Activated CD4-positive, alpha-beta T cell treated with anti-CD3 and anti-CD28 coated beads for 48 hours (primary cell): ENCODE measurements at regions not wholly inside any gene's neighbourhood (a gene's known extent, or its start where the extent isn't known, plus 50 kb on each side); places are given as distances from the start of the nearest gene placed in this dataset.

Experiments
- DNase-seq: peaks from one replicate; pipeline ENCODE4 v3.0.0-alpha.2; 2020

DNA sequence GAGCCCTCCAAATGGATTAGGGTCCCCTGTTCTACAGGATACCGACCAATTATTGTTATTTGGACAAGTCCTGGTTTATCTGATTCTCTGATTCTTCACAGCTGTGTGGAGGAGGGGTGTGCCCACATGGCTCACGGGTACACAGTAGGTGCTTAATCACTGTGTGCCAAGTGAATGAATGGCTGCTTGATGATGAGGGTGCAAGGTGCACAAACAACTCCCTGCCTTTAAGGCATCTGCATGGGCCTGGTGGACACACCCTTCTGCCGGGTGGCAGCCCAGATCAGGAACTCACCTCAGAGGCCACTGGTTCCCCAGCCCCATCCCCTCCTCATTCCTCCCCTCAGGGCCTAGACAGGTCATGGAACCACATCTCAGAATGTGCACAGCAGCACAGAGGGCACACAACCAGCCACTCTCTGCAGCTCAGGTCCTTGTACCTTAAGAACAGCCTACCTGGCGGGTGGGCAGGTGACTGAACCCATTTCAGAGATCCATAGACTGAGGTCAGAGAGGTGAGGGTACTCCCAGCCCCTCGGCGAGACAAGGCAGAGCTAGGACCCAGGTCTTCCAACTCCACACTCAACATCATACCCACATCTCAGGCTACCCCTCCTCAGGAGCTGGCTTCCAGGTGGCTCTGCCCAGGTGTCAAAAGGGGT, 50.3 kb downstream of the SHANK2 start:
- no peak for DNase-seq

DNA sequence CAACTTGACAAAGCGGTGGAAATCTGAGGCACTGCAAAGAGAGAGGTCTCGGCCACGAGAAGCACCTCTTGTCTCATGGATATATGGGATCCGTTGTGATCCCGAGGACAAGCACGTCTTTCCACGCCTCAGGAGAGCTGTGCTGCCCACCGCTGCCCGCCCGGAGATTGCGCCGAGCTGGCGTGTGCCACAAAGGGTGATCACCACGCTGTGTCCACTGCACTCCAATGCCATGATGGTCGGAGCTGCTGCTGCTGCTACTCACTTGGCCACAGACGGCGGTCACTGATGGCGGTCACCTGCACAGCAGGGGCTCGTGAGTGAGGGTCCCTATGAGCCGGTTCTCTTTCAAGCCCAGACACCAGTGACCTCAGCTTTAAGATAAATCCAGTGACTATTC, 51.1 kb downstream of the SHANK2 start:
- DNase-seq: no peak

DNA sequence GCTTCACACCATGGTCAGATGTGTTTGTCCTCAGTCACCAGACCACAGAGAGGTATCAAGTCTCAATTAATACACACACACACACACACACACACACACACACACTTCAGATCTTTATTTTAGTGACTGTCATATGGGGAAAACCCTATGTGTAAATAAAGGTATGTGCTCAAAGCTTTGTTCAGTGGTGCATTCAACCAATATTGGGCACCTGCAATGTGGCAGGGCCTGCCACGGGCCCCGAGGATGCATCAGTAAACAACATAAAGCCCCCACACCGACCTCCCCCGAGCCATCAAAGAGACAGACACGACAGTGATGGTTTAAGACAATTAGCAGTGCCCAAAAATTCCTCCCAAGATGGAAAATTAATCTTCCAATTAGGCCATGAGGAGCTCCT, 51.6 kb downstream of the SHANK2 start:
- no peak for DNase-seq

DNA sequence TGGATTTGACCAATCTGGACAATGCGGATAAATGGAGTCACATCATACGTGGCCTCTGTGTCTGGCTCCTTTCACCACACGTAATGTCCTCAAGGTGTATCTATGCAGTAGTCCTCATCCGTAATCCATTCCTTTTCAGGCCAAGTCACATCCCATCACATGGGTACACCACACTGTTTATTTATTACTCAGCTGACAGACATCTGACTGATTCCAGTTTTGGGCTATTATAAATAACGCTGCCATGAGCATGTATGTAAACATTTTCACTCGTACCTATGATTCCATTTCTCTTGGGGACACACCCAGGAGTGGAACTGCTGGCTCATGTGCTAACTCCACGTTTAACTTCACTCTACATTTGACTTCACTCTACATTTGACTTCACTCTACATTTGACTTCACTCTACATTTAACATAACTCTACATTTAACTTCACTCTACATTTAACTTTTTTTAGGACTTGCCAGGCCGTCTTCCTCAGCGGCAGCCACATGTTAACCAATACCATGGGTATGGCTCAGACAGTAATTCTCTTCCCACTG, 52.1 kb downstream of the SHANK2 start:
- no peak for DNase-seq

DNA sequence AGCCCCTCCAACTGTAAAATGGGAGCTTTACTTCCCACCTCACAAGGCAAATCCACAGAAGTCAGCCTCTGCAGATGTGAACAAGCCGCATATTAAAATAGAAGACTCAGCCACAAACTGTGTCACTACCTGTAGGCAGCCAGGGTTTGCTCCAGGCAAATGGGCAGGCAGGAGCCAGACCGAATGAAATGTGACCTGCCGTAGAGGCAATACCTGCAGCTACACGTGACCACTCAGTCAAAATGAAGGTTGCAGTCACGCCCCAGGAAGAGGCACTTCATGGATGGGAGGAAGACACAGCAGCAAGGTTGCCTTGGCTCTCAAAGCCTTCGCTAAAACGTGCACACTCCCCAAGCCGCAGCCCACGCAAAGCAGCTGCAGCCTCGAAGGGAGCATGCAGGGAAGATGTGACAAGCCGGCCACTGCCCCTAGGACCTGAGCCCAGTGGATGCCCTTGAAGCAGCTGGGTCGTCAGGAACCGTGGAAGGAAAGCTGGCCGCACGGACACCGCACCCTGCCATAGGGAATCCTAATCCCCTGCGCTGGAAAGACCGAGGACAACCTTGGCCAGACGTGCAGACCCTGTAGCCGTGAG, 53.1 kb downstream of the SHANK2 start:
- no peak for DNase-seq

DNA sequence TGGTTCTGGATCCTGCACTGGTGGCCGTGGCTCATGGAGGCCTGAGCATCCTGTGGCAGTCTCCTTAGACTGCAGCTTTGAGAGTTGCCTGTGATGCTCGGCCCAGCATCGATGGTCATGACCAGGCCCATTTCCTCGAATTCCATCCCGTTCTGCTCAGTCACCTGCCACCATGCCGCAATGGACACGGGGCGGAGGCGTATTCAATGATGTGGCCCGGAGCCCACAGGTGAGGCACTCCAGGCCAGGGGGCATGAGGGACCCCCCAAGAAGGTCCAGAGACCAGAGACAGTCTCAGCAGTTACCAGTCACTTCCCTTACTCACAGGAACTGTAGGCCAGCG, 53.6 kb downstream of the SHANK2 start:
- no peak for DNase-seq

DNA sequence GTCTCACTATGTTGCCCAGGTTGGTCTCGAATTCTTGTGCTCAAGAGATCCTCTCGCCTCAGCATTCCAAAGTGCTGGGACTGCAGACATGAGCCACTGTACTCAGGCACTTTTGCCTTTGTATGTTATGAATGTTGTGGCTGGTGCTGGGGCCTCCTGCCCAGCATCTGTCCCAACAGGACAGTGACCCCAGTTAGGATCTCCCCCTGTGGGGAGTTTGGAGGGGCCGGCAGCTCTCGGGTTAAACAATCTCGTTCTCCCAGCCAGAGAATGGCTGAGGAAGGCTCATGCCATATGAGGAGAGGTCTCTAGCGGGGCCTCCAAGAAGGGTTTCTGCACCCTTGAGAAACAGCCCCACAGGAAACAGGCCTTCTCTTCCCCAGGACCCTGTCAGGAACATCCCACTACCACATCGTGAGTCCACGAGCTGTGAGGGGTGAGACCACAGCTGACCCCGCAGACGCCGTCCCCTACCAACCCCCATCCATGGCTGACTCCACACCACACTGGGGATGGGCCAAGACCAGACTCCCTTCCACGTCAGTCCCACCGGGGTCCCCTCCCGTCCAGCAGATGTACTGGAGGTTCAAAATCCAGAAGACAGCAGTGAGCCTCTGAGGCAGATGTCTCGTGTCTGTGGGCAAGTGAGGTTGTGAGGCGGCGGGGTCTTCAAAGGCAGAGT, 54.1 kb downstream of the SHANK2 start:
- no peak for DNase-seq

DNA sequence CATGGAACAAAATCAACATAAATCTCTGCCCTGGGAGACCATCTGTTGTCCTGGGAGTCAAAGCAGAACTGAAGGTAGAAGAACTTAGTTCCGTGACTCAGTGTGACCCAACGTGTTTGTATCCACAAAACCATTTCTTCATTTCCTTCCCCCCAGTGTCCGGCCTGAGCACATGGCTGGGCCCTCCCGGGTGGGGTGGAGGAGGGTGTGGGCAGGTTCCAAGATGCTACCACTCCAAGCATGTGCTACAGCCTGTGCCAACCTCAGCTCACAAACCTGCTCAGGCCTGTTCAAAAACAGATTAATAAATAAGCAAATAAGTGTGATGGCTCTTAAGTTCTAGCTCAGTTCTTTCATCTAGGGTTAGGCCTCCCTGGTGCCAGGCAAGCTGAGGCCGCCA, 55.3 kb downstream of the SHANK2 start:
- DNase-seq: no peak

DNA sequence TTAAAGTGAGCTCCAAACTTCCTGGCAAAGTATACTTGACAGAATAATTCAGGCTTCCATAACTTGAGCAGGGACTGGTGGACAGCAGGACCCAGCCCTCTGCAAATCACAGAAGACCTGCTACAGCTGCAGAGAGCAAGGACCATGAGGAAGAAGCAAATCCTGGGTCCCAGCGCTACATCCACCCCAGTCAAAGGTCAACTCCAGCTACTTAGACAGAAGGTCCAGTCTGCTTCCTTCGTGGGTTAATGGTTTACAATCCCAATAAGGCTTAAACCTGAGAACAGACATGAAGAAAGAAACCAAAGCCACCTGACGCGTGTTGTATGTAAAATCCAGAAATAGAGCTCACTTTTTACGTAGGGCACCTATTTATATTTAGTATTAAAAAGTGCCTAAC, 57.7 kb downstream of the SHANK2 start:
- DNase-seq: no peak

DNA sequence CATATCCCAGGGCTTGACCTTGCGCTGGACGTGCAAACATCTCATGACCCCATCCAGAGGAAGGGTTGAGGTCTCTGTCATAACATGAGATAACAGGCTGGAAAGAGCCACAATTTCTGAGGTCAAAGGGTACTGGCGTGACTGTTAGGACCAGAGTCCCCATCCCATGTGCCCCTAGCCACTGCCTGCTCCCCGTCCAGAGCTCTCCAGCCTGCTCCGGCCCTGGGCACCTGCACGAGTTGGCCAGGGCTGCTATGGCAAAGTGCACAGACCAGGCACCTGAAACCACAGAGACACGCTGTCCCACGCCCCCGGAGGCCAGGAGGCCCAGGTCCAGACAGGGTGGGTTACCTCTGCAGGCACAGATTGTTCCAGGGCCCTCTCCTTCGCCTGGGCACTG, 58.9 kb downstream of the SHANK2 start:
- DNase-seq: no peak

DNA sequence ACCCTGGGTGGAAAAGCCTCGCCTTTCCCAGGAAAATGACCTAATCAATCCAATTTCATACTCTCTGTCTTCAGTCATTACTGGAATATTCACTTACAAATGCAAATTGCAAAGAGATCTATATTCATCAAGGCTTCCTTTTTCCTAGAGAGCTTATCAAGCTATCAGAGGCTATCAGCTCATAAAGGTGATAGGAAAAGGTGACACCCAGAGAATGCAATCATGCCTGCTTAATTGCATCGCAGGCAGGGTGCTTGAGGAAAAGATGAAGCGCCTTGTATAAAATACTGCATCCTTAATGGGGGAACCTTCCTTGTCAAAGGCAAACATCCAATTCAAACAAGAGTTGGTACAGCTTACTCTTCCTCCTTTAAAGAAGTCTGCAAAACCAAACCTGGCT, 59.7 kb downstream of the SHANK2 start:
- DNase-seq: no peak

DNA sequence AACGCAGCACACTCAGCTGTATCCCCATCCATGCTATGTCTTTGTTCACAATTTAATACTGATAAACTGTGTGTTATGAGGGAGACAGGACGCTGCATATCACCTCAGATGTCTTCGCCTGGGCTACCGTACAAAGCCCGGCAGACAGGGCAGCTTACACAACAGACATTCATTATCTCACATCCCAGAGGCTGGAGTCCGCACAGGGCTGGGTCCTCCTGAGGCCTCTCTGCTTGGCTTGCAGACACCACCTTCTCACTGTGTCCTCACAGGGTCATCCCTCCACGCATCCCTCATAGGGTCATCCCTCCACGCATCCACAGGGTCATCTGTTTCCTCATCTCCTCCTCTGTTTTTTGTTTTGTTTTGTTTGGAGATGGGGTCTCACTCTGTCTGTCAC, 61.2 kb downstream of the SHANK2 start:
- DNase-seq: no peak

DNA sequence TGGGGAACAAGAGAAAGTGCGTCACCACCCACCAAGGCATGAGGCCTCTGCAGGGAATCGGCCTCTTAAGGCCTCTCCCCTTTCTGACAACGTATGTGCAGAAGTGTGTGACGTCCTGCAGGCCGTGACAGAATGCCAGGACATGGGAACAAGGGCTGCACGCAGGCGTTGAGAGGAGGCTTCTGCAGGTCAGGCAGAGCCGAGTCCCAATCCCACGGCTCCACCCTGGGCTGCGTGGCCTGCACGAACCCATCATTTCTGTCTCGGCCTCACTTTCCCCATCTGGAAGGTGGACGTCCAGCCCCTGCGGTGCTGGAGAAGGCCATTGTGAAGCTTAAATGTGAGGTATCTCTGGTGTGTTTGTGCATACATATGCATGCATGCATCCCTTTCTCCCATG, 61.8 kb downstream of the SHANK2 start:
- no peak for DNase-seq

DNA sequence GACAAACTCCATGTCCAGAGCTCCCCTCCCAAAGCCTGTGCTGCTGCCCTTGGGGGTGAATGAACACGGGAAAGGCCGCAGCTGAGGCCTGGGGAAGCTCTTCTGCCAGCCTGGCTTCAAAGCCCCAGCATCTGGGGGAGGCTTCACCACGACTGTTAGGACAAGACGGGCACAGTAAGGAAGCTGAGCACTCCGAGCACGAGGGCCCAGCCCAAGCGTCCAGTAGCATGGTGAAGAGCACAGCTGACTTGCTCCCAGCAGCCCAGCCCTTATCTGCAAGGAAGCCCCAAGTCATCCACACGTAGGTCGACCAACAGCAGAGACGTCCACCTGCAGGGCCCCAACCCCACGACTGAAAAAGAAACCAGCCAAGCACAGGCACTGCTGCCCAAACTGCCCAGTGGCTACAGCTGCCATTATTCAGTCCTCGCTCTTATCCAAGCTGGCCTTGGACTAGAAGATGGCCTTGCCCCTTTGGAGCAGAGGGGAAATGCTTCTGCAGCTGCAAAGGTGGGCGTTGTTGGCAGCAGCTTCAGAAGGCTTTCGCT, 62.5 kb downstream of the SHANK2 start:
- DNase-seq: no peak

DNA sequence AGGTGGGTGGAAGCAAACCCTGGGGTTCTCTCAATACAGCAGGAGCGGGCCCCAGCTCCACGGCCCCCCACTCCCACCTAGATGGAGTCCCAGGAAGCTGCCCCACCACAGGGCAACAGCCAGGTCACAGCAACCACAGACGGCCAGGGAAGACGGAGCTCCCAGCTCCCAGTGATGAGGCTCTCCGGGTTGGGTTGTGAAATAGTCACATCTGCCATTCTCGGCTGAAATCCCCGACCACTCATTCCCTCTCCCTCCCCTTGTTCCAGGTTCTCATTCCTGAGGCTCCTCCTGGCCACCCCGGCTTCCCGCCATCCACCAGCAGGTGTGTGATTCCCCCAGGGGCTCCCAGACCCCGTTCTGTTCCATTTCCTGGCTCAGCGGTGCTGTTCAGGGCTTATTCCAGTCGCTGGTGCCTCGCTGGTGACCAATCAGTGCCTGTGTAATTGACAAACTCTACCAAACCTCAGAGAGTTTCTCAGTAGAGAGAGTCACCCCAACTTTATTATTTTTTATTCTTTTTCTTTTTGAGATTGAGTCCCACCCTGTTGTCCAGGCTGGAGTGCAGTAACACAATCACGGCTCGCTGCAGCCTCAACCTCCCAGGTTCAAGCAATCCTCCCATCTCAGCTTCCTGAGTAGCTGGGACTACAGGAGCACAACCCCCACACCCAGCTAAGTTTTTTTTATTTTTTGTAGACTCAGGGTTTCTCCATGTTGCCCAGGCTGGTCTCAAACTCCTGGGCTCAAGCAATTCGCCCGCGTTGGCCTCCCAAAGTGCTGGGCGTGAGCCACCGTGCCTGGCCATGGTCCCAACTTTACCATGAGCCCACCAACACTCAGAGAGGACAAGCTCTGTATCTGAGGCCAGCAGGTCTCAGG, 63.2 kb downstream of the SHANK2 start:
- DNase-seq: no peak

DNA sequence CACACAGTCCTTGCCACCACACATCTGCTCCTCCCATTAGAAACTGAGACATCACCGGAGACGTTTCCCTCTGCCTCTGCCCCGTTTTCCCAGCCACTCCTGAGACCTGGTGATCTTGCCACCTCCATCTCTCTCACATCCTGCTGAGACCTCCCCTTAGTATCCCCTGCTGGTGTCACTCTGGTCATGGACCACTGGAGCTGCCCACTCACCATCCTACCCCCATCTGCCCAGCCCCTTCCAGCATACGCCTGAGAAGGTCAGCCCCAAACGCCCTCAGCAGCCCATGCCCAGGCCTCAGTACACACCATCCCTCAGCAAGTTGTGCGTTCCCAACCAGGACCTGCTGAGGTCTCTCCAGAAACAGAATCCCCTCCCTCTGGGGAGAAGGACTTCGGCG, 64.3 kb downstream of the SHANK2 start:
- DNase-seq: no peak

DNA sequence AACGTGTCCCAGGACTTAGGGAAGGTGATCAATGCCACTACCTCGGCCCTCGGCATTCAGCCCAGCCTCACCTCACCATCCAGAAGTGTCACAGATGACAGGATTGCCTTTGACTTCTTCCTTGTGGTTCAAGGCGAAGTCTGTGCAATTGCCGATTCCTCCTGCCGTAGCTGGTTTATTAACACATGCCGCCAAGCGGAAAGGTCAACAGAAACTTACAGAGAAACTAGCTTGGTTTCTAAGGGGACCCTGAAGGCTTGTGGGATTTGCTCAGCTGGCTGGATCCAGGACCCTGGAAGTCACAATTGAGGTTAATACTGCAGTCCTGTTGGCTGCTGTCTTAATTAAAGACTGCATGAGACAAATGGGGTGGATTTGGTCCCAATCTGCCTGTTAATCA, 65.6 kb downstream of the SHANK2 start:
- no peak for DNase-seq

DNA sequence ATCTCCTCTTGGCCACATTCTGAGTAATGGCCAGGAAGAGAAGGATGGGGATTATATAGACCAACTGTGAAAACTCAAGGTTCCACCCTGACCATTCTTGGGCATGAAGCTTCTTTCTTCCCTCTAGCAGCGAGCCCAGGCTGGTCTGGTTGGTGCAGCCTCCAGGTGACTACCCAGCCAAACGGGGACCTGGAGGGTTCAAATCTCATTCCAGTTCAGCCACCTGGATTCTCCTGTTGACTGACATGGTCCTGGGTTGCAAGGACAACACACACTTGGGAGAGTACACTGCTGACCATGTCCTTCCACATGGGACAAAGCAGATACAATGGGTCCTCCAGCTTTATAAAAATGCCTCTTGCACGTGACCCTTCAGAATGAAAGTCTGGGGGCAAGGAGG, 67.0 kb downstream of the SHANK2 start:
- DNase-seq: no peak

DNA sequence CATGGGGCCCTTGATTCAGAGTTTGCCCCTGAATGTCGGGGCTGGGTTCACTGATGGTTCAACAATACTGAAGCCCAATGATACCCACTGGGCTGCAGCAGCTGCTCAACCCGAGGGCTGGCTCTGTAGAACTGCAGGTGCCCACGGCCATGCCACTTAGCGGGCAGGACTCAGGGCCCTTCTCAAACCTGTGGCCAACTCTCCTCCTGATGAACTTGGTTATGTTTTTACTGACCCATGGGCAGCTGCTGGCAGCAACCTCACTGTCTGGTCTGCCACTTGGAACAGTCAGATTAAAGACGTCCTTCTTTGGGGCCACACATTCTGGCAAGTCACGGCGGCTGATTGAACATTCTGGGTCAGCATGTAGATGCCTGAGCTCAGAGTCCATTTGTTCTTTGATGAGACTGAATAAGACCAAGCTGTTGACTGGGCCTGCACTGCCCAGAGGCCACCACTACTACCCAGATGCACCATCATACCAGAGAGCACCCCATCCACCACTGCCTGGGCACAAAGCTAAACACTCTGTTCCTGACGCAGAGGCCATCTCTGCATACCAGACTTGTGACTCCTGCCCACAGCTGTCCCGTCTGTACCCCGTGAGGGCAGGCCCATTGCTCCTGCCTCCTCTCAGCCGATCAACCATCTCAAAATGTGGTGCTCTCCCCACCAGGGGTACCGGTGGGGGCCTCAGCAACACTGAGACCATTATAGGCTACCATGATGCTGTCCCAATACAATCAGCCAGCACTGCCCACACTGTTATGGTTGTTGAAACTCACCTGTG, 67.8 kb downstream of the SHANK2 start:
- no peak for DNase-seq

DNA sequence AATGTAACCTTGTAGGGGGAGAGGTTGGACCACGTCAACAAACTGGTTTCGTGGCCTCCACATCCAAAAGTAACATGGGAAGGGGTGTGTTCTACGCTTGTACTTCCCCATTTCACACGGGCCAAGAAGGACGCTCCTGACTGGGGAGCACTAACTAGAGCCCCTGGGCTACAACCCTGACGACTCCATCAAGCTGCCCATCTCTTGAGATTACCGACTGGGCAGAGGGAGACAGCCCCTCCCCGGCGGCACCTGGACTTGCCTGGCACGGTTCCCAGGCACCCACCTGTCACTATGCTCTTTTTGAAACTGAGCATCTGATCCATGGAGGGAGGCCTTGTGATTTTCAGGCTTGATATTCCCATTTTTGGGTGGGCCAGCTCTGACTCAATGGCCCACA, 68.5 kb downstream of the SHANK2 start:
- no peak for DNase-seq

DNA sequence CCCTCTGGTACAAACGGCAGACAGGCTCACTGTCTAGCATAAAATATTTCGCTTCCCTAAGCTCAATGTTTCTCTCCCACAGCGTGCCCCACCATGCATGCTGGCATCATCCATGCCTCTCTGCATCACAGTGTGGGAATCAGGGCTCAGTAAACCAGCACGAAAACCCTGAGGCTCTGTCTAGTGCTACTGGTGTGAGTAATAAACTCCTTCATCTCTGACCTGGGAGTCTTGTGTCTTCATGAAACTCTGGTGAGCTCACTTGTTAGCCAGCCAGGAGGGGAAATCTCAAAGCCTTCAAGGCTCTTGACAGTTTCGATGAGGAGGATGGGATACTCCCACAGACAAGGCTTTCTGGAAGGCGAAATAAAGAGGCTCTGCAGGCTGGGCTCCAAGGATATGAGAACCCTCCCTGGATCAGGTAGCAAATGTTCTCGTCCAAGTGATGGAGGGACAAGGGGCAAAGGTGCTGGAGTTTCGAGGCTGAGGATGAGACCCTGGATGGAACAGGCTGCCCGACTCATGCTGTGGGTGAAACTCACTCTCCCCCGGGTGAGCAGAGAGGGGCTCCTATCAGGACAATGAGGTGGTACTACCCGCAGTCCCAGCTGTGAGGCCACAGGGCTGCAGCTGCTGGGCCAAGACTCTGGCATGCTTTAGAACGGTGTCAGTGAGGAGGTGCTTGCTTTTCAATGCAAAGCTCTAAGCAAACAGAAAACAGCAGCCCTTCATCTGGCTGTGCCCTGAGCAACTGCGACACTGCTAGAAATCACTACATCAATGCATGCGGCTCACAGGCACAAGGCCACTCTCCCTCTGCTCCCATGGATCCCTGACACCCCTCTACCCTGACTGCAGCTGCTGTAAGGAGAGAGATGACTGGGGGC, 69.3 kb downstream of the SHANK2 start:
- DNase-seq: no peak
